ENCODE measurements at regions not wholly inside any gene's neighbourhood (a gene's known extent, or its start where the extent isn't known, plus 50 kb on each side); places are given as distances from the start of the nearest gene placed in this dataset.
"Not testable (repeated sequence)": the region's sequence is repeated elsewhere in the genome, so short reads cannot be mapped to it uniquely, and the experiment has no call there.

GRCh38 chr11:8772571-8773519, 90.3 kb downstream of the RPL27A start:
- no peaks in the 10 kb centered on the region for H3K9me3 ChIP-seq (ENCODE audit: control insufficient read depth in 4 of 4, insufficient read depth in 3 of 4, low read length in 3 of 4)
- H3K27ac ChIP-seq (ENCODE audit: low read depth in 1 of 2, low read length in 1 of 2): peak overlapping the region; percentile 22 to 46
- TF ChIP-seq, protein P1, sequence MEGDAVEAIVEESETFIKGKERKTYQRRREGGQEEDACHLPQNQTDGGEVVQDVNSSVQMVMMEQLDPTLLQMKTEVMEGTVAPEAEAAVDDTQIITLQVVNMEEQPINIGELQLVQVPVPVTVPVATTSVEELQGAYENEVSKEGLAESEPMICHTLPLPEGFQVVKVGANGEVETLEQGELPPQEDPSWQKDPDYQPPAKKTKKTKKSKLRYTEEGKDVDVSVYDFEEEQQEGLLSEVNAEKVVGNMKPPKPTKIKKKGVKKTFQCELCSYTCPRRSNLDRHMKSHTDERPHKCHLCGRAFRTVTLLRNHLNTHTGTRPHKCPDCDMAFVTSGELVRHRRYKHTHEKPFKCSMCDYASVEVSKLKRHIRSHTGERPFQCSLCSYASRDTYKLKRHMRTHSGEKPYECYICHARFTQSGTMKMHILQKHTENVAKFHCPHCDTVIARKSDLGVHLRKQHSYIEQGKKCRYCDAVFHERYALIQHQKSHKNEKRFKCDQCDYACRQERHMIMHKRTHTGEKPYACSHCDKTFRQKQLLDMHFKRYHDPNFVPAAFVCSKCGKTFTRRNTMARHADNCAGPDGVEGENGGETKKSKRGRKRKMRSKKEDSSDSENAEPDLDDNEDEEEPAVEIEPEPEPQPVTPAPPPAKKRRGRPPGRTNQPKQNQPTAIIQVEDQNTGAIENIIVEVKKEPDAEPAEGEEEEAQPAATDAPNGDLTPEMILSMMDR (IDR thresholded peaks at IDR 0.05; ENCODE audit: control extremely low read depth, extremely low read depth): no peak
- H3K4me1 ChIP-seq (ENCODE audit: control insufficient read depth in 5 of 5, insufficient read depth in 5 of 5, low read length in 5 of 5): peaks cover 3 to 34% (median 28%) of the 10 kb centered on the region in 5 donors
- H3K36me3 ChIP-seq (ENCODE audit: control insufficient read depth in 4 of 4, insufficient read depth in 4 of 4, low read length in 4 of 4): no peaks in the 10 kb centered on the region
- 80 to 93% methylated on average over 9 of the region's 9 CpGs for whole genome bisulfite sequencing, 2 donors
- H3K9ac ChIP-seq (ENCODE audit: insufficient read depth in 1 of 2, low read length in 2 of 2): no peak overlapping the region
- H3K4me3 ChIP-seq: no peak overlapping the region
- ATAC-seq (ENCODE audit: insufficient read depth, low FRiP score): no peak
- DNase-seq: no peak
- no peaks in the 10 kb centered on the region for H3K27me3 ChIP-seq (ENCODE audit: control insufficient read depth in 3 of 3, insufficient read depth in 3 of 3, low read length in 2 of 3)

DNA sequence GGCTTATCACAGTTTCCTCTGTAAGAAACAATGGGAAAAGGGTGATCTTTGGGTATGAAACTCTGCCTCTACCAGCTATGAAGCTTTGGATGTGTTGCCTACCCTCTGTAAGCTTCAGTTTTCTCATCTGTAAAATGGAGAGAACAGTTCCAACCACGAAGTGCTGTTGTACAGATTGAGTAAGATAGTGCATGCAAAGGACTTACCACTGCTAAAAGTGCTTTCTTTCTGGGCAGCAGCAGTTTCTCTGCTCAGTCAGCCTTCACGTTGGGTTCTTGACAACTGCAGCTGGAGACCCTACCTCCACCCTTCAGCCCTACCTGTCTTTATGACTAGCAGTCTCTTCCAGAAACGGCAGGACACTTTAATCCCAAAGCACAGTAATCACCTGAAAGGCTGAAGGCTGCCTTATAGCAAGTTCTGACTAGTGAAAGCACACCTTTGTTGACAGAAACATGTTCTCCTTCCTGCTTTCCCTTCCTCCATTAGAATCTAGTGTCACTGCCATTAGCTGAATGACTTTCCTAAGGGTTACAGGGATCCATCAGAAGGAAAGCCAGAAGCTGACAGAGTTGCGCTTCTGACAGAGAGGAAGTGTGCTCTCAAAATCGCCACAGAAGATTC, 91.4 kb downstream of the RPL27A start:
- DNase-seq (no peak), ATAC-seq (ENCODE audit: insufficient read depth, low FRiP score) (no peak)
- Histone ChIP-seq H3K9ac (ENCODE audit: insufficient read depth in 1 of 2, low read length in 2 of 2) (no peak overlapping the region), H3K4me3 (no peak overlapping the region), H3K27ac (ENCODE audit: low read depth in 1 of 2, low read length in 1 of 2) (peak overlapping the region in 1 of 2 donors; percentile 37), H3K4me1 (ENCODE audit: control insufficient read depth in 5 of 5, insufficient read depth in 5 of 5, low read length in 5 of 5) (peaks cover 6 to 43% (median 31%) of the 10 kb centered on the region in 5 donors), H3K9me3 (ENCODE audit: control insufficient read depth in 4 of 4, insufficient read depth in 3 of 4, low read length in 3 of 4) (no peaks in the 10 kb centered on the region), H3K36me3 (ENCODE audit: control insufficient read depth in 4 of 4, insufficient read depth in 4 of 4, low read length in 4 of 4) (peaks cover 0 to 2% (median 0%) of the 10 kb centered on the region in 4 donors), H3K27me3 (ENCODE audit: control insufficient read depth in 3 of 3, insufficient read depth in 3 of 3, low read length in 2 of 3) (no peaks in the 10 kb centered on the region)
- TF ChIP-seq, protein P1 (IDR thresholded peaks at IDR 0.05; ENCODE audit: control extremely low read depth, extremely low read depth): no peak
- WGBS, 2 donors: 54 to 63% methylated on average over 5 of the region's 5 CpGs

DNA sequence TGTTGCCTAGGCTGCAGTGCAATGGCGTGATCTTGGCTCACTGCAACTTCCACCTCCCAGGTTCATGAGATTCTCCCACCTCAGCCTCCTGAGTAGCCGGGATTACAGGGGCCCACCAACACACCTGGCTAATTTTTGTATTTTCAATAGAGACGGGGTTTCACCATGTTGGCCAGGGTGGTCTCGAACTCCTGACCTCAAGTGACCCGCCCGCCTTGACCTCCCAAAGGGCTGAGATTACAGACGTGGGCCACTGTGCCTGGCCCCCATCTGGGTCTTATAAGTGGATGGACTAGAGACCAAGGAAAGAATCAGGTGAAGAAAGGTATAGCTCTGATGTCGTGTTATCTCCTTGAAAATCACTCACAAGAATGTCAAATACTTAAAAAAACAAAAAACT, 92.3 kb downstream of the RPL27A start:
- not testable (repeated sequence) for H3K4me3 ChIP-seq; H3K9me3 ChIP-seq (ENCODE audit: control insufficient read depth in 4 of 4, insufficient read depth in 3 of 4, low read length in 3 of 4); DNase-seq; H3K27me3 ChIP-seq (ENCODE audit: control insufficient read depth in 3 of 3, insufficient read depth in 3 of 3, low read length in 2 of 3); H3K36me3 ChIP-seq (ENCODE audit: control insufficient read depth in 4 of 4, insufficient read depth in 4 of 4, low read length in 4 of 4); ATAC-seq (ENCODE audit: insufficient read depth, low FRiP score); H3K9ac ChIP-seq (ENCODE audit: insufficient read depth in 1 of 2, low read length in 2 of 2)
- Histone ChIP-seq H3K4me1 (ENCODE audit: control insufficient read depth in 5 of 5, insufficient read depth in 5 of 5, low read length in 5 of 5) (peaks cover 6 to 47% (median 28%) of the 10 kb centered on the region in 5 donors), H3K27ac (ENCODE audit: low read depth in 1 of 2, low read length in 1 of 2) (peak overlapping the region; percentile 13 to 49)
- 86 to 94% methylated on average over 8 of the region's 8 CpGs for WGBS, 2 donors

DNA sequence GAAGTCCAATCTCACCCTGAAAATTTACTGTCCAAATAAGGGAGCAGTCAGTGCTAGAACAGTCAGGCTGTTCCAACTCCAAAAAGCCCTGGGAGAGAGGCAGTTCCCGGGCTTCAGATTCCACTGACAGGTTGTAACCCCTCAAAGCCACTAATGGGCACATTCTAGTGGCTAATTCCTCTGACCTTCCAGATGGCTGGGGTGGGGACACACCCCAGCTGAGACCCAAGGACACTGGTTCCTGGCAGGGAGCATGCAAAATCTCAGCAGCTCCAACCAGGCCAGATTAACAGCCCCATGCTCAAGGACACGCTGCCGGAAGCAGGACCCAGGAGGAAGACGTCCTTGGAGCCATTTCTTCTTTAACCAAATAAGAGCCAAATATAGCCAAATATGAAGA, 92.7 kb downstream of the RPL27A start:
- no peak overlapping the region for H3K9ac ChIP-seq (ENCODE audit: insufficient read depth in 1 of 2, low read length in 2 of 2)
- ATAC-seq (ENCODE audit: insufficient read depth, low FRiP score) (no peak), DNase-seq (no peak)
- H3K4me3 ChIP-seq: no peak overlapping the region
- peaks cover 6 to 51% (median 28%) of the 10 kb centered on the region in 5 donors for H3K4me1 ChIP-seq (ENCODE audit: control insufficient read depth in 5 of 5, insufficient read depth in 5 of 5, low read length in 5 of 5)
- H3K27me3 ChIP-seq (ENCODE audit: control insufficient read depth in 3 of 3, insufficient read depth in 3 of 3, low read length in 2 of 3): no peaks in the 10 kb centered on the region
- WGBS, 2 donors: 57 to 78% methylated on average over 4 of the region's 4 CpGs
- H3K36me3 ChIP-seq (ENCODE audit: control insufficient read depth in 4 of 4, insufficient read depth in 4 of 4, low read length in 4 of 4): peaks cover 0 to 10% (median 2%) of the 10 kb centered on the region in 4 donors
- no peaks in the 10 kb centered on the region for H3K9me3 ChIP-seq (ENCODE audit: control insufficient read depth in 4 of 4, insufficient read depth in 3 of 4, low read length in 3 of 4)
- TF ChIP-seq, protein P1 (IDR thresholded peaks at IDR 0.05; ENCODE audit: control extremely low read depth, extremely low read depth): no peak
- H3K27ac ChIP-seq (ENCODE audit: low read depth in 1 of 2, low read length in 1 of 2): peak overlapping the region; percentile 26 to 49
